BJ (cell line): ENCODE measurements at regions not wholly inside any gene's neighbourhood (a gene's known extent, or its start where the extent isn't known, plus 50 kb on each side); places are given as distances from the start of the nearest gene placed in this dataset.

Experiments used
- CTCF ChIA-PET: fragments of 350-600 bp; formaldehyde crosslinking; extraction: SDS; loops from one replicate; lab custom pipeline; 2021; ENCODE audit warnings: antibody characterized with exemption, inconsistent platforms; lab: Yijun Ruan, JAX
- POLR2A ChIA-PET: fragments of 300-600 bp; sonication (Branson Sonifier 250); formaldehyde crosslinking; extraction: SDS; loops from one replicate; lab custom pipeline; 2021; ENCODE audit warnings: antibody characterized with exemption; lab: Charles Lee
- DNase-seq: peaks from one replicate; pipeline ENCODE4 v3.0.0-alpha.2; 2011; ENCODE audit warnings: low read depth
- H3K27me3 ChIP-seq: 2 replicates; pipeline ENCODE4 v1.6.0; 2011; ENCODE audit warnings: low read length; ENCODE audit not compliant: control insufficient read depth, insufficient read depth
- H3K36me3 ChIP-seq: 2 replicates; pipeline ENCODE4 v1.5.1; 2011; ENCODE audit warnings: low read length; ENCODE audit not compliant: control insufficient read depth, insufficient read depth
- H3K4me3 ChIP-seq: 2 replicates; pipeline ENCODE4 v1.5.1; 2011; ENCODE audit warnings: low read depth, mild to moderate bottlenecking, control low read depth, low read length
- CTCF ChIP-seq: IDR thresholded peaks from 2 replicates; pipeline ENCODE4 v1.5.1; 2011; ENCODE audit warnings: low read depth, mild to moderate bottlenecking, control low read depth, inconsistent platforms, low read length, moderate library complexity; ENCODE audit not compliant: insufficient read depth

- no peak for DNase-seq
- Histone ChIP-seq H3K36me3 (no peaks in the 10 kb centered on the region), H3K4me3 (no peak overlapping the region), H3K27me3 (no peaks in the 10 kb centered on the region; the same call in 1 of the 2 replicates)
- TF ChIP-seq CTCF = no peak
- CTCF ChIA-PET = no interaction called here
- POLR2A ChIA-PET = no interaction called here
Observed at GRCh38 chr3:10582733-10583132, 77.3 kb upstream of the ATP2B2 start.

DNA sequence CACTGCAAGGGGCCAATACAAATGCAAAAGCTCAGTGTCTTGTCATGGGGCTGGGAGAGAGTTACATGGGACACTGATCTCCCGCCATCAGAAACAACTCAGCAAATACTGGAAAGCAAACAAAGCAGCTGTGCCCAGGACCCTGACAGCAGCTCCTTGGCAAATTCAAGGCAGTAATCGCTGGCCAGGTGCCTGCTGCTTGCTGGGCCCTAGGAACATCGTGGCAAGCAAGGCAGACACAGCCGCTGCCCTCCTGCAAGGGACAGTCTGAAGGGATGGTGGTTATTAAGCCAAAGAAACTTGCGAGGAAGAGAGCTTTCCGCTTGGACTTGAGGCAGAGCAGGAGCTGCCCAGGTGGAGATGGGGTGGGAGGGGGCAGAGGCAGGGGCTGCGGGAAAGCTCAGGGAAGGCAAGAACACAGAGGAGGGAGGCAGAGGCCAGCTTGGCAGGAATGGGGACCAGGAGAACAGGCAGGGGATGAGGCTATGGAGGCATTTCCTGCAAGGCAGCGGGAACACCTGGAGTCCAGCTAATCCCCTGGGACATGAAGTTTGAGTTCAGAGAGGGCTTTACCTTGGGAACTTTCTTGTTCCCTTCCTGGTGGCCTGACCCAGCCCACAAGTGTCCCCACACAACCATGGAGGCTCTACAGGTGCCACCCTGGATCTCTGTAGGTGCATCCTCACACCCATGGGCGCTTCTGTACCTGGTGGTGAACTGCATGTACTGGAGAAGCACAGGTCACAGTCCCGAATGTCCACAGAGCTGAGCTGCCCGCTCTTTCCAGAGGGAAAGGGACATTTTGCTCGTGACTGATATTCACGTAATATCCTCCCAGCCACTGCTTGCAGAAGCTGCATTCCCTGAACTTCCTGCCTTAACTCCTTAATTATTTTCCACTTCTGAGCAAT is 78.7 kb upstream of the ATP2B2 start:
- H3K4me3 ChIP-seq = no peak overlapping the region
- ChIA-PET POLR2A (no interaction called here), CTCF (no interaction called here)
- H3K36me3 ChIP-seq = no peaks in the 10 kb centered on the region
- H3K27me3 ChIP-seq = no peaks in the 10 kb centered on the region; the same call in 1 of the 2 replicates
- TF ChIP-seq CTCF = no peak
- no peak for DNase-seq

- DNase-seq = no peak
- H3K36me3 ChIP-seq = no peaks in the 10 kb centered on the region
- H3K4me3 ChIP-seq = no peak overlapping the region
- POLR2A ChIA-PET = no interaction called here
- H3K27me3 ChIP-seq = no peaks in the 10 kb centered on the region; the same call in 1 of the 2 replicates
- no peak for TF ChIP-seq CTCF
- CTCF ChIA-PET = no interaction called here
Observed at GRCh38 chr3:10585945-10586344, 80.6 kb upstream of the ATP2B2 start.

- Histone ChIP-seq H3K36me3 (no peaks in the 10 kb centered on the region), H3K27me3 (no peaks in the 10 kb centered on the region), H3K4me3 (no peak overlapping the region)
- TF ChIP-seq CTCF = no peak
- no peak for DNase-seq
- ChIA-PET POLR2A (no interaction called here), CTCF (no interaction called here)
Observed at GRCh38 chr3:10594915-10595314, 89.5 kb upstream of the ATP2B2 start.

GRCh38 chr3:10596746-10597448 is 91.5 kb upstream of the ATP2B2 start:
- Histone ChIP-seq H3K36me3 (no peaks in the 10 kb centered on the region), H3K27me3 (no peaks in the 10 kb centered on the region), H3K4me3 (no peak overlapping the region)
- CTCF ChIA-PET = no interaction called here
- POLR2A ChIA-PET = no interaction called here
- no peak for DNase-seq
- no peak for TF ChIP-seq CTCF
